Memory B cell (primary cell): ENCODE measurements at regions not wholly inside any gene's neighbourhood (a gene's known extent, or its start where the extent isn't known, plus 50 kb on each side); places are given as distances from the start of the nearest gene placed in this dataset.
"Not testable (repeated sequence)": the region's sequence is repeated elsewhere in the genome, so short reads cannot be mapped to it uniquely, and the experiment has no call there.

Source experiments
- ATAC-seq: fragments of 150-1000 bp; cut with Tn5 transposase; 2 replicates; pipeline ENCODE4 v1.10.0; 2021; ENCODE audit warnings: low read depth, mild to moderate bottlenecking, moderate library complexity
- DNase-seq, 2 donors: peaks; one replicate each; pipeline ENCODE4 v3.0.0; 2022; ENCODE audit warnings: low spot score in 2 of 2
- H3K27ac Mint-ChIP-seq: one replicate; pipeline ENCODE4 v1.8.0; 2022; ENCODE audit warnings: mild to moderate bottlenecking, moderate library complexity, mixed read lengths
- H3K27me3 Mint-ChIP-seq: one replicate; pipeline ENCODE4 v1.8.0; 2022; ENCODE audit warnings: mixed read lengths
- H3K36me3 Mint-ChIP-seq: one replicate; pipeline ENCODE4 v1.8.0; 2022; ENCODE audit warnings: mild to moderate bottlenecking, mixed read lengths
- H3K4me1 Mint-ChIP-seq: one replicate; pipeline ENCODE4 v1.8.0; 2022; ENCODE audit warnings: mixed read lengths
- H3K4me3 Mint-ChIP-seq: one replicate; pipeline ENCODE4 v1.8.0; 2022; ENCODE audit warnings: mild to moderate bottlenecking, moderate library complexity, mixed read lengths
- H3K9me3 Mint-ChIP-seq: one replicate; pipeline ENCODE4 v1.8.0; 2022; ENCODE audit warnings: mixed read lengths

GRCh38 chr5:45113726-45114125, 305.0 kb downstream of the MRPS30 start:
- Mint-ChIP-seq H3K9me3 (peaks cover 5% of the 10 kb centered on the region), H3K4me3 (no peak overlapping the region), H3K4me1 (no peaks in the 10 kb centered on the region), H3K27me3 (no peaks in the 10 kb centered on the region), H3K27ac (no peak overlapping the region), H3K36me3 (no peaks in the 10 kb centered on the region)
- ATAC-seq (no peak), DNase-seq (no peak)

- Mint-ChIP-seq H3K4me3 (no peak overlapping the region), H3K27me3 (no peaks in the 10 kb centered on the region), H3K27ac (no peak overlapping the region), H3K4me1 (no peaks in the 10 kb centered on the region), H3K36me3 (no peaks in the 10 kb centered on the region), H3K9me3 (peaks cover 4% of the 10 kb centered on the region)
- no peak for DNase-seq
- no peak for ATAC-seq
Observed at GRCh38 chr5:45132972-45133371, 324.2 kb downstream of the MRPS30 start.

- Mint-ChIP-seq H3K4me3 (no peak overlapping the region), H3K4me1 (no peaks in the 10 kb centered on the region), H3K36me3 (no peaks in the 10 kb centered on the region)
Observed at GRCh38 chr5:45162974-45163373, 354.2 kb downstream of the MRPS30 start.

GRCh38 chr5:45171563-45171962, 362.8 kb downstream of the MRPS30 start:
- no peak overlapping the region for H3K4me3 Mint-ChIP-seq
- H3K27me3 Mint-ChIP-seq = no peaks in the 10 kb centered on the region
- no peak for DNase-seq
- no peaks in the 10 kb centered on the region for H3K4me1 Mint-ChIP-seq
- H3K27ac Mint-ChIP-seq = no peak overlapping the region
- H3K36me3 Mint-ChIP-seq = no peaks in the 10 kb centered on the region
- H3K9me3 Mint-ChIP-seq = peaks cover 3% of the 10 kb centered on the region
- no peak for ATAC-seq

More at GRCh38 chr5:45162974-45163373, 354.2 kb downstream of the MRPS30 start:
- ATAC-seq = no peak
- DNase-seq = no peak
- Mint-ChIP-seq H3K27me3 (no peaks in the 10 kb centered on the region), H3K27ac (no peak overlapping the region), H3K9me3 (peaks cover 4% of the 10 kb centered on the region)

GRCh38 chr5:45172634-45173033, 363.9 kb downstream of the MRPS30 start:
- not testable (repeated sequence) for H3K27ac Mint-ChIP-seq, ATAC-seq, H3K4me1 Mint-ChIP-seq, H3K9me3 Mint-ChIP-seq, H3K27me3 Mint-ChIP-seq, H3K4me3 Mint-ChIP-seq, H3K36me3 Mint-ChIP-seq, DNase-seq

- no peak for ATAC-seq
- DNase-seq = no peak
- H3K27ac Mint-ChIP-seq = no peak overlapping the region
- H3K36me3 Mint-ChIP-seq = no peaks in the 10 kb centered on the region
- peaks cover 4% of the 10 kb centered on the region for H3K9me3 Mint-ChIP-seq
- no peak overlapping the region for H3K4me3 Mint-ChIP-seq
- no peaks in the 10 kb centered on the region for H3K27me3 Mint-ChIP-seq
- no peaks in the 10 kb centered on the region for H3K4me1 Mint-ChIP-seq
Observed at GRCh38 chr5:45179686-45180085, 370.9 kb downstream of the MRPS30 start.

- peaks cover 5% of the 10 kb centered on the region for H3K9me3 Mint-ChIP-seq
- H3K27ac Mint-ChIP-seq = no peak overlapping the region
- H3K36me3 Mint-ChIP-seq = no peaks in the 10 kb centered on the region
- no peaks in the 10 kb centered on the region for H3K4me1 Mint-ChIP-seq
- ATAC-seq (no peak), DNase-seq (no peak)
- H3K27me3 Mint-ChIP-seq = no peaks in the 10 kb centered on the region
- H3K4me3 Mint-ChIP-seq = no peak overlapping the region
Observed at GRCh38 chr5:45189042-45189441, 380.3 kb downstream of the MRPS30 start.

GRCh38 chr5:45189481-45189880, 380.7 kb downstream of the MRPS30 start:
- Mint-ChIP-seq H3K27ac (no peak overlapping the region), H3K9me3 (peaks cover 5% of the 10 kb centered on the region), H3K4me3 (no peak overlapping the region), H3K27me3 (no peaks in the 10 kb centered on the region), H3K36me3 (no peaks in the 10 kb centered on the region), H3K4me1 (no peaks in the 10 kb centered on the region)
- DNase-seq = no peak
- no peak for ATAC-seq

GRCh38 chr5:45195026-45195425, 386.3 kb downstream of the MRPS30 start:
- Mint-ChIP-seq H3K27me3 (no peaks in the 10 kb centered on the region), H3K27ac (no peak overlapping the region), H3K4me3 (no peak overlapping the region), H3K36me3 (no peaks in the 10 kb centered on the region), H3K9me3 (peaks cover 5% of the 10 kb centered on the region), H3K4me1 (no peaks in the 10 kb centered on the region)
- DNase-seq (no peak), ATAC-seq (no peak)
